GOT3 (cell line): ENCODE measurements at regions not wholly inside any gene's neighbourhood (a gene's known extent, or its start where the extent isn't known, plus 50 kb on each side); places are given as distances from the start of the nearest gene placed in this dataset.

Experiments used
- DNase-seq: peaks from one replicate; lab custom pipeline; 2025; ENCODE audit warnings: mixed read lengths; lab: John Stamatoyannopoulos, UW

- DNase-seq: no peak
Measured at GRCh38 chr2:223107825-223108224, 55.8 kb downstream of the KCNE4 start.

- DNase-seq: no peak
Measured at GRCh38 chr2:223108351-223109050, 56.5 kb downstream of the KCNE4 start.

- no peak for DNase-seq
Measured at GRCh38 chr2:223109341-223109740, 57.4 kb downstream of the KCNE4 start.

- no peak for DNase-seq
Measured at GRCh38 chr2:223113161-223113560, 61.2 kb downstream of the KCNE4 start.

- DNase-seq: no peak
Measured at GRCh38 chr2:223114170-223114569, 62.2 kb downstream of the KCNE4 start.

- DNase-seq: no peak
Measured at GRCh38 chr2:223114917-223115316, 62.9 kb downstream of the KCNE4 start.

GRCh38 chr2:223117533-223117932 lies 65.5 kb downstream of the KCNE4 start:
- DNase-seq: no peak

GRCh38 chr2:223121283-223121682 lies 69.3 kb downstream of the KCNE4 start:
- no peak for DNase-seq

- DNase-seq: no peak
Measured at GRCh38 chr2:223122781-223123180, 70.8 kb downstream of the KCNE4 start.

- DNase-seq: no peak
Measured at GRCh38 chr2:223123855-223124610, 72.0 kb downstream of the KCNE4 start.

GRCh38 chr2:223141606-223142005 lies 89.6 kb downstream of the KCNE4 start:
- no peak for DNase-seq

- DNase-seq: no peak
Measured at GRCh38 chr2:223142118-223142517, 90.1 kb downstream of the KCNE4 start.

GRCh38 chr2:223147431-223147830 lies 95.4 kb downstream of the KCNE4 start:
- no peak for DNase-seq

- DNase-seq: no peak
Measured at GRCh38 chr2:223148516-223148915, 96.5 kb downstream of the KCNE4 start.

- no peak for DNase-seq
Measured at GRCh38 chr2:223155956-223156355, 104.0 kb downstream of the KCNE4 start.

- no peak for DNase-seq
Measured at GRCh38 chr2:223161873-223162458, 110.0 kb downstream of the KCNE4 start.

GRCh38 chr2:223165423-223166214 lies 113.6 kb downstream of the KCNE4 start:
- DNase-seq: no peak

- DNase-seq: no peak
Measured at GRCh38 chr2:223166215-223166493, 114.2 kb downstream of the KCNE4 start.

- no peak for DNase-seq
Measured at GRCh38 chr2:223166983-223167650, 115.1 kb downstream of the KCNE4 start.

GRCh38 chr2:223169830-223170605 lies 118.0 kb downstream of the KCNE4 start:
- DNase-seq: no peak

GRCh38 chr2:223176970-223177369 lies 125.0 kb downstream of the KCNE4 start:
- DNase-seq: no peak
